Suppressor macrophage treated with lipopolysaccharide for 1 hour (primary cell): ENCODE measurements at regions not wholly inside any gene's neighbourhood (a gene's known extent, or its start where the extent isn't known, plus 50 kb on each side); places are given as distances from the start of the nearest gene placed in this dataset.
"Not testable (repeated sequence)": the region's sequence is repeated elsewhere in the genome, so short reads cannot be mapped to it uniquely, and the experiment has no call there.

ENCODE experiments used
- DNase-seq, 3 donors: peaks; one replicate each; pipeline ENCODE4 v3.0.0-alpha.2; 2020 to 2022

DNA sequence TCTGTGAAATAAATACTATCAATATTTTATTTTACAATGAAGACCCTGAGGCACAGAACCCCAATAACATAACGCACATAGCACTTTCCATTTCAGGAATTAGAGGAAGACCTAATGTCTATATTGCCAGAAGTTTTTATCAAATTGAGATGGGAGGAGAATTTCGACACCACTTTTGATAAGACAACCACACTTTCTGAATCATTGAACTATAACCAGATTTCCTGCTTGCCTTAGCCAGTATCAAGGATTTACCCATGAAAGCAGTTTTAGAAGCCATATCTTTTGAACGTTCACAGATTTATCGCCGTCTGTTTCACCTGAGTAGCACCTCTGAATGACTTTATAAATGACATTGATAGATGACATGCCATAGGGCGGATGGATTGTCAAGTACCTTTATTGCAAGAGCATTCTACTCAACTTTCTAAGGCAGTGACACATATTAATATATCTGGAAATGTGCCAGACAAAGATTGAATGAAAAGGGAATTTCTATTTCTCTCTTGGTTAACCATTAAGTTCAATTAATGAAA, 768.4 kb downstream of the LTN1 start:
- DNase-seq: no peak

DNA sequence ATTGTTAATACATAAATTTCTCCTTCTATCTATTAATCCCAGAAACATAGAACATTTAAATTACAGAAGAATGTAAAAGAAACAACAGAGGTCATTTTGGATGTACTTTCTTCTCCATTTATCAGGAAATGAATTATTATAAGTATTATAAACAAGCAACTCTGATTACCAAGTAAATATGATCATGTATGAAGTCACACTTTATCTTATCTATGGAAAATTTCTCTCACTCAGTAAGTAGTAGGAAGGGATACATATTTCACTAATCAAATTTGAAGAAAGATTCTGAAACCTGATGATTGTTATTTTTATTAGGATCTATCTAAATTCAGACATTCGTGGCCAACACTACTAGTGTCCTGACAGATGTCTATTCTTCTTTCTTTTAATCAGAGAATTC, 770.7 kb downstream of the LTN1 start:
- DNase-seq: no peak

GRCh38 chr21:28220680-28221079, 772.0 kb downstream of the LTN1 start:
- peak in 1 of 3 donors; percentile 23 for DNase-seq

- no peak for DNase-seq
These were observed 775.6 kb downstream of the LTN1 start for GRCh38 chr21:28216976-28217523.

DNA sequence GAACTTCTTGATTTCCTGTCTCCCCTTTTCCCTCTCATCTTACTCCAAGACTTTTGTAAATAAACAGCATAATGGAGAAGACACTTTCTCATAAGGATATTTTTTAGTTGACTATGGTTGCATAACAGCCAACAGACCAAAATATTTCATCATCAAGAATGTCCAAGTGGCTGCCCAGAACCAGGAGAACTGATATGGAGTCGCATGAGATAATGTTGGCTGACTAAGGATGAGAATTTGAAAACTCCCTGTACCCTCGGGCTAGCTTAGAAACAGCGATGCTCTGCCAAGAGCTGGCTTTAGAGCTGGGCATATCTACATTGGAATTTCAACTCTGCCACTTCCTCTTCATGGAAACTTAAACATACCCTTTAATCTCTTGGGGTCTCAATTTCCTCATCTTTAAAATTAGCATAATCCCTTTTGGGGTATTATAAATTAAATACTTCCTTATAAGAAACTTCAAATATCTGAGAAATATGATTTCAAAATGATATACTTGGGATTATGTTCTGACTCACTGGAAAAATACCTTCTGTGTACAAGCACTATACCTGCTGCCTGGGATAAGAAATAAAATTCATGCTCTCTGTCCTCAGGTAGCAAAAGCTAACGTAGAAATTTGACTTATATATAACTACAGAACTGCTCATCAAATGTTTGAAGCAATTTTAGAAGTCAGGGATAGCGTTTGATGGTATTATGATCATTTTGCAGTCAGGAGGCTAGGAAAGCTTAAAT, 777.3 kb downstream of the LTN1 start:
- DNase-seq: no peak

DNA sequence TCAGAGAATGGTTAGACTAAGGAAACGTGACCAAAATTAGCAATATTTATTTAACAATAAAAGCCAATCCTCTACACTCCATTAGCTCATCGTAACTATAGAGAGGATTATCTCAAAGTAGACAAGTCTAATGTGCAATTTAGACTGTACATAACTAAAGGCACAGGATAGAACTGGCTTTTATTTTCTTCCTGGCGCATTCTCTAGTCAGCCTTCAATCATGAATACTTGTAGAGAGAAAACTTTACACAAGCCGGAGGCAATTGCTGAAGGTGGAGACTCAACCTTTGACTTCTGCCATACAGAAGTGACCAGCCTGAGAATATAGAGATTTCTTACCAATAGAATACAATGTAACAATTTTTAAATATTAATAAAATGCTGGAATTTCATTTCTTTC, 777.9 kb downstream of the LTN1 start:
- no peak for DNase-seq

DNA sequence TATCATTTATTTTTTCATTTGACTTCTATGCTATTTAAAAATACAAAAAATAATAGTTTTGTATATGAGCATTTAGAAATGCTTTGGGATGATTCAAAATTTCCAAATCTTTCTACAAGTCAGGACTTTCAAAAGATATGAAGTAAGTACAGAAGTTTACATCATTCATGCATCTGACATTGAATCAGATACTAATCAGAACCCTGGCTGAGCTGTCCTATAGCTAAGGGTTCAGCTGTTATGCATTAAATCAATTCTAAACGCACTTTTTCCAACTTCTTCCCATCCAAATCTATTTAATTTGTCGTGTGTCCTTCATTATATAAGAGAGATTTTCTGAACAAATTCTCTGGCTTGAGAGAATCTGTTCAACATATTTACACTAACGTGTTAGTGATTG, 779.4 kb downstream of the LTN1 start:
- no peak for DNase-seq

GRCh38 chr21:28212061-28212460, 780.6 kb downstream of the LTN1 start:
- no peak for DNase-seq

DNA sequence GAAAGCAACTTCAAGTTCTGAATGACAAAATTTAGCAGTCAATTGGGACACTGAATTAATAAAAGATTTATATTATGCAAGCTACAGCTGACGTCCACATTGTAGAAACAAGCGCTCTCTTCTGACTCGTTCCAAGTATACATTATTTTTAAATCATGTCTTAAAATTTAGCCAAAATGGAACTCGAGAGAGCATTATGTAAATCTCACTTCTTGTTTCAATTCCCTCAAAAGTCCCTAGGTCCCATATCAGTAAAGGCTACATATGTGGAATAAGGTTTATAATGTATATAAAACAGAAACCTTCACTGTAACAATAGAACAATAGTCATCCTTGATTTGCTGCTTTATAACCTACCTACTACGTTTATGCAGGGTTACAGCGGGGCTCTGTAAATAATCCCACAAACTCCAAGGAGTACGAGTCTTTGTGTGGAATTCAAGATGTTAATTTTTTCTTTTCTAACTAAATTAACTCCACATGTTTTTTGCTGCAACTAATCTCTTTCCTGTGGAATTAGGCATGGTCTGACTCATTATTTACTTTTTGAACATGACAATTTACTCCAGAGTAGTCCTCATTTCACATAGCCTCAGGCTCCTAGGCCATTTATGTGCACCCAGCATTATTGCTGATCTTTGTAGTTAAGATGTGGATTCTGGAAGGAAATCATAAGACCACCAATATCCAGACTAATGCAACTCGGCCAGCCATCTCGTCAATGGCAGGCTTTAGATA, 785.1 kb downstream of the LTN1 start:
- DNase-seq: peak in 1 of 3 donors; percentile 14

GRCh38 chr21:28200726-28201125, 792.0 kb downstream of the LTN1 start:
- DNase-seq: no peak

DNA sequence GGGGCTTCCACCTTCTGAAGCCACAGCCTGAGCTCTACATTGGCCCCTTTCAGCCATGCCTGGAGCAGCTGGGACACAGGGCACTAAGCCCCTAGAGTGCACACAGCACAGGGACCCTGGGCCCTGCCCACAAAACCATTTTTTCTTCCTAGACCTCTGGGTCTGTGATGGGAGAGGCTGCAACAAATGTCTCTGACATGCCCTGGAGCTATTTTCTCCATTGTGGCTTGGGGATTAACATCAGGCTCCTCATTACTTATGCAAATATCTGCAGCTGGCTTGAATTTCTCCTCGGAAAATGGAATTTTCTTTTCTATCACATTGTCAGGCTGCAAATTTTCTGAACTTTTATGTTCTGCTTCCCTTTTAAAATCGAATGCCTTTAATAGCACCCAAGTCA, 795.7 kb downstream of the LTN1 start:
- DNase-seq: no peak

DNA sequence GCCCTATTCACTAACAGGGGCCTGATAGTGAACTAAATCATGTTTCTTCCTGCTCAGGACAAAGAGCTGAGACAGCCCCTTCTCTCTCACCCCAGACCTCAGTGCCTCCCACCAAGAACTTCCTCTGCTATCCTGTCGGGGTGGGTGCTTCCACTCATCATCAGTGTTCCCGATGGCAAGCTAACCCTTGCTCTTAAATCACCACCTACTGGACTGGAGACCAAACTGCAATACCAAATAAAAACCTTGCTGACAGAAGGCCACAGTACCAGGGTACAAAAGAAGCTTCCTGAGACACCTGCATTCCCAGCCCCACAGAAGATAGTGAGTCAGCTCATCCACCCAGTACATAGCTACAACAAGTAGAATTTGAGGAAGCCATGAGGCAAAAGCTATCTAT, 799.5 kb downstream of the LTN1 start:
- DNase-seq: peak in 1 of 3 donors; percentile 4

- DNase-seq: no peak
These were observed 806.1 kb downstream of the LTN1 start for GRCh38 chr21:28186604-28187003.

DNA sequence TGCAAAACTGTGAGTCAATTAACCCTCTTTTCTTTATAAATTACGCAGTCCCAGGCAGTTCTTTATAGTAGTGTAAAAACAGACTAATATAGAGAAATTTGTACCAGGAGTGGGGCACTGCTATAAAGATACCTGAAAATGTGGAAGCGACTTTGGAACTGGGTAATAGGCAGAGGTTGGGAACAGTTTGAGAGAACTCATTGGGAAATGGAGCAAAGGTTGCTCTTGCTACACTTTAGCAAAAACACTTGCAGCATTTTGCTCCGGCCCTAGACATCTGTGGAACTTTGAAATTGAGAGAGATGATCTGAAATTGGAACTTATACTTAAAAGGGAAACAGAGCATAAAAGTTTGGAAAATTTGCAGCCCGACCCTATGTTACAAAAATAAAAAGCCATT, 810.9 kb downstream of the LTN1 start:
- no peak for DNase-seq

GRCh38 chr21:28179136-28179535, 813.5 kb downstream of the LTN1 start:
- no peak for DNase-seq

GRCh38 chr21:28177124-28177523, 815.6 kb downstream of the LTN1 start:
- no peak for DNase-seq

DNA sequence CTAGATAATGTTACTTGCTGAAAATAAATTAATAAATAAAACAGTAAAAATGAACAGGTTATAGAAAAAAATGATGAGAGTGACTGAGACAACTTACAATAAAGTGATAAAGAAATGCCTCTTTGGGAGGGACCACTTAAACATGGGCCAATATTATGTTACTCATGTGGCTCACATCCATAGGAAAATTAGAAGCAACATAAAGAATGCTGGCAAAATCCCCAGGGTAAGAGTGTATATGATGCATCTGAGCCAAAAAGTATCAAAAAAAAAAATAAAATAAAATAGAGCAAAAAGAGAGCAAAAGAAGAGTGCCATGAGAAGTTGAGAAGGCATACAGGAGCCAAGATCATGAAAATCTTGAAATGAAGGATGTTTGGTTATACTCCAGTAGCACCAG, 818.0 kb downstream of the LTN1 start:
- no peak for DNase-seq

- DNase-seq: no peak
These were observed 818.7 kb downstream of the LTN1 start for GRCh38 chr21:28174006-28174405.

DNA sequence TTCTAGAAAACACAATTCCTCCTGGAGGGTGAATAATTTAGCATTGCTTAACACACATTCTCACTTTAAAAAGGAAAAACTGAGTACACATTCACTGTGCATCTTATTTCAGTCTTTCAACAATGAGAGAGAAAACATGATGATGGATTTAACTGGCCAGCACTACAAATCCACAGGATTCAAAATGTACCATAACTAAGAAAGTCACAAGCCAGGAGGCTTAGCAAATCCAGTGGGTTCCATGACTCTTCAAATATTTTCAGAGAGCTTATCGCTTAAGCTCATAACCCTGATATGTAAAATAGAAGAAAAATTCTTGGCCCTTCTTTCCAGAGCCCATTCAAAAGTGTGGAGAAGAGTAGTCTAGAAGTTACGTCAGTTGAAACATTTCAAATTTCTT, 820.3 kb downstream of the LTN1 start:
- no peak for DNase-seq

- no peak for DNase-seq
These were observed 825.3 kb downstream of the LTN1 start for GRCh38 chr21:28167366-28167765.

DNA sequence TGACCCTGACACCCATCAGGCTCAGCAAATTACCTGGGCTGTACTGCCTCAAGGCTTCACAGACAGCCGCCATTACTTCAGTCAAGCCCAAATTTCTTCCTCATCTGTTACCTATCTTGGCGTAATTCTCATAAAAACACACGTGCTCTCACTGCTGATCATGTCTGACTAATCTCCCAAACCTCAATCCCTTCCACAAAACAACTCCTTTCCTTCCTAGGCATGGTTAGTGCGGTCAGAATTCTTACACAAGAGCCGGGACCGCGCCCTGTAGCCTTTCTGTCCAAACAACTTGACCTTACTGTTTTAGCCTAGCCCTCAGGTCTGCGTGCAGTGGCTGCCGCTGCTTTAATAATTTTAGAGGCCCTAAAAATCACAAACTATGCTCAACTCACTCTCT, 828.2 kb downstream of the LTN1 start:
- DNase-seq: not testable (repeated sequence)

DNA sequence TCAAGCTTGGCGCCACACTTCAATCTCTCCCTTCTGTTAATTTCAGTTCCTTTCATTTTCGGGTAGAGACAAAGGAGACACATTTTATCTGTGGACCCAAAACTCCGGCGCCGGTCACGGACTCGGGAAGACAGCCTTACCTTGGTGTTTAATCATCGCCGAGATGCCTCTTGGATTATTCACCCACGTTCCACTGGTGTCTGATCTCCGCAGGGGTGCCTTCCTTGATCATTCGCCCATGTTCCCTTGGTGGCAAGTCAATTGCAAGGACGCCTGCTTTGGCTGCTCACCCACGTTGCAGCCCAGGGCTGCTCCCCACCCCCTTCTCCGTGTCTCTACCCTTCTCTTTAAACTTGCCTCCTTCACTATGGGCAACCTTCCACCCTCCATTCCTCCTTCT, 830.6 kb downstream of the LTN1 start:
- DNase-seq: not testable (repeated sequence)

DNA sequence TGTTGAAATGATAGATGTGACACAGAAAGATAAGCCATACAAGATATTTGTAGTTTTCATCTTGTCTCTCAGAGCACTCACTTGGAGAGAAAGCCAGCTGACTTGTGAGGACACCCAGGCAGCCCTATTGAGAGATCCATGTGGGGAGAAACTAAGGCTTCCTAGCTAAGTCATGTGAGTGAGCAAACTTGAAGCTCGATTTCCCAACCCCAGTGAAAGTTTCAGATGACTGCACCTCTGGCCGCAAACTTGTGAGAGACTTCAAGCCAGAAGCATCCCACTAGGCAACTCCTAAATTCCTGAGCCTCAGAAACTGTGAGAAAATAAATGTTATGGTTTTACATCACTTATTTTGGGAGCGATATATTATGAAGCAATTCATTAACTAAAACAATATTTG, 832.3 kb downstream of the LTN1 start:
- DNase-seq: no peak

- no peak for DNase-seq
These were observed 833.3 kb downstream of the LTN1 start for GRCh38 chr21:28159396-28159795.
